ENCODE measurements at regions not wholly inside any gene's neighbourhood (a gene's known extent, or its start where the extent isn't known, plus 50 kb on each side); places are given as distances from the start of the nearest gene placed in this dataset.

DNA sequence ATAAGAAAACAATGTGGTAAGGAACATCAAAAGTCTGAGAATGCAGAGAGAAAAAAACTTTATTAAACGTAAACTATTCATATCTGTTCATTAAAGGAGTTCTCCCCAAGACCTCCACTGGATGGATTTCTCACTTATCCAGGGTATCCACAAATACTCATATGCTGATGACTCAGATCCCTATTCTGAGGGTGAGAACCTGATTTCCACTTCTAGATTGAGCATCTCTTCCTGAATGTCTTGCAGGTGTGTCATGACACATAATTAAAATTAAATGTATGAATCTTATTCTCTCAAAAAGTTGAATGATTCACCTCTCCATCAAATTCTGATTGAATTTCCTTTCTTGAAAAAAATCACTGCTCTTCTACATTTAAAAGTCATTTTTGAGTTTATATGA is 199.9 kb downstream of the MFSD1 start:
- Histone ChIP-seq H3K27me3 (no peaks in the 10 kb centered on the region), H3K4me3 (no peak overlapping the region), H3K36me3 (no peaks in the 10 kb centered on the region), H3K9me3 (no peaks in the 10 kb centered on the region), H3K4me1 (no peaks in the 10 kb centered on the region), H3K27ac (no peak overlapping the region)
- TF ChIP-seq, protein P1, sequence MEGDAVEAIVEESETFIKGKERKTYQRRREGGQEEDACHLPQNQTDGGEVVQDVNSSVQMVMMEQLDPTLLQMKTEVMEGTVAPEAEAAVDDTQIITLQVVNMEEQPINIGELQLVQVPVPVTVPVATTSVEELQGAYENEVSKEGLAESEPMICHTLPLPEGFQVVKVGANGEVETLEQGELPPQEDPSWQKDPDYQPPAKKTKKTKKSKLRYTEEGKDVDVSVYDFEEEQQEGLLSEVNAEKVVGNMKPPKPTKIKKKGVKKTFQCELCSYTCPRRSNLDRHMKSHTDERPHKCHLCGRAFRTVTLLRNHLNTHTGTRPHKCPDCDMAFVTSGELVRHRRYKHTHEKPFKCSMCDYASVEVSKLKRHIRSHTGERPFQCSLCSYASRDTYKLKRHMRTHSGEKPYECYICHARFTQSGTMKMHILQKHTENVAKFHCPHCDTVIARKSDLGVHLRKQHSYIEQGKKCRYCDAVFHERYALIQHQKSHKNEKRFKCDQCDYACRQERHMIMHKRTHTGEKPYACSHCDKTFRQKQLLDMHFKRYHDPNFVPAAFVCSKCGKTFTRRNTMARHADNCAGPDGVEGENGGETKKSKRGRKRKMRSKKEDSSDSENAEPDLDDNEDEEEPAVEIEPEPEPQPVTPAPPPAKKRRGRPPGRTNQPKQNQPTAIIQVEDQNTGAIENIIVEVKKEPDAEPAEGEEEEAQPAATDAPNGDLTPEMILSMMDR (IDR thresholded peaks at IDR 0.05), result no peak
- DNase-seq (no peak), ATAC-seq (no peak)
- intact Hi-C loops (cut with DNase I), result no loop called here
- 80 to 90% methylated on average over 1 of the region's 1 CpG for WGBS, 2 donors

DNA sequence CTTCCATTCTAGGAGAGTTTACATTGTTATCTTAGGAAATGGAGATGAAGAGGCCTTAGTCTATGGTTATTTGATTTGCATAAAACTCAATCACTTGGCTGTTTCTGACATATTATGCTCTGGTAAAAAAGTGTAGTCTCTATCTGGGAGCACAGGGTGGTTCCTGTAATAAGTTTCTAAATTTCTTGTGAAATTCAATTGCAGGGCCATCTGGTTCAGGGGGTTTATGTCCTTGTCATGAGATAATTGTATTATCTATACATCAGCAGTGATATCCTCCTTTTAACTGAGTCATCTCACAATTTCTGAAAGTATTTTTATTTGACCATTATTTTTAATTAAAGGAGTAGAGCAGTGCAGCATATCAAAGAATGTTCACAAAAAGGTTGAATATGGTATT is 203.3 kb downstream of the MFSD1 start:
- ATAC-seq, result no peak
- intact Hi-C loops (cut with DNase I), result no loop called here
- Histone ChIP-seq H3K4me1 (no peaks in the 10 kb centered on the region), H3K27ac (no peak overlapping the region), H3K4me3 (no peak overlapping the region), H3K27me3 (no peaks in the 10 kb centered on the region), H3K36me3 (no peaks in the 10 kb centered on the region), H3K9me3 (no peaks in the 10 kb centered on the region)
- TF ChIP-seq, protein P1 (IDR thresholded peaks at IDR 0.05), result no peak
- no peak for DNase-seq

DNA sequence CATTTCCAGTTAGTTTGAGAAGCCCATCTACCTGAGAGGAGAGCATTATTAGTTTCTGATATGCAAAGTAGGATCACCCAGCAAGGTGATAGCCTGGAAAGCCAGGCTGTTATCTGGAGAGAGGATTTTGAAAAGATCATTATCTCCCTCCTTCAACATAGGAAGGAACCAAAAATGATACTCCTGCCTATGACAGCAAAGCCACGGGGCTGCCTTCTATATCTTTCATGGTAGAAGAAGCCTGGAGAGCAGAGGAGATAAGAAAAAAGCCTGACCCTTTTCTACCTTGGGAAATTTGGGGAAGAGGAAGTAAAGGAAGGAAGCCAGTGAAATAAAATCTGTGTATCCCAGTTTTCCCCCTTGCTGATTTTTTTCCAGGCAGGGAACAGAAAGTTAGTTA is 205.5 kb downstream of the MFSD1 start:
- Histone ChIP-seq H3K36me3 (no peaks in the 10 kb centered on the region), H3K4me1 (no peaks in the 10 kb centered on the region), H3K27ac (no peak overlapping the region), H3K9me3 (no peaks in the 10 kb centered on the region), H3K4me3 (no peak overlapping the region), H3K27me3 (no peaks in the 10 kb centered on the region)
- intact Hi-C loops (cut with DNase I), result no loop called here
- DNase-seq (no peak), ATAC-seq (no peak)
- TF ChIP-seq, protein P1 (IDR thresholded peaks at IDR 0.05), result no peak
- WGBS, 2 donors, result 7 to 19% methylated on average over 1 of the region's 1 CpG

DNA sequence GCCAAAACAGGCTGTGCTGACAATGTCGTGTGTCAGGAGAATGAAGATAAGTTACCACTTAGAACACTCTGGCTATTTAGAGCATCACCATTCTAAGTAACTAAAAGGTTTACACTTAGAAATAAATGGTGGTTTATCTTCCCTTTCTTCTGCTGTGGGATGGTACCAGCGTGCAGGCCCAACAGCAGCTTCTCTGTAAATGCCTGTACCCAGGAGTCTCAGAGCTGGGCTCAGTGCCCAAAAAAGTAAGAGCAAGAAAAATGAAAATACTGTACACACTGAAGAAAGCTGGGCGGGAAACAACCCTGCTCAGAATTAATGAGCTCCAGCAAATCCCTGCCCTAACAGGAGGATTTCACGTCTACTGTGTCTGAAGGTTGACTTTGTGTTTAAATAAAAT is 206.5 kb downstream of the MFSD1 start:
- no peaks in the 10 kb centered on the region for H3K9me3 ChIP-seq
- H3K27ac ChIP-seq, result no peak overlapping the region
- DNase-seq (no peak), ATAC-seq (no peak)
- no peaks in the 10 kb centered on the region for H3K4me1 ChIP-seq
- H3K4me3 ChIP-seq, result no peak overlapping the region
- TF ChIP-seq, protein P1 (IDR thresholded peaks at IDR 0.05), result no peak
- 27 to 32% methylated on average over 4 of the region's 4 CpGs for WGBS, 2 donors
- no peaks in the 10 kb centered on the region for H3K36me3 ChIP-seq
- intact Hi-C loops (cut with DNase I), result no loop called here
- H3K27me3 ChIP-seq, result no peaks in the 10 kb centered on the region

DNA sequence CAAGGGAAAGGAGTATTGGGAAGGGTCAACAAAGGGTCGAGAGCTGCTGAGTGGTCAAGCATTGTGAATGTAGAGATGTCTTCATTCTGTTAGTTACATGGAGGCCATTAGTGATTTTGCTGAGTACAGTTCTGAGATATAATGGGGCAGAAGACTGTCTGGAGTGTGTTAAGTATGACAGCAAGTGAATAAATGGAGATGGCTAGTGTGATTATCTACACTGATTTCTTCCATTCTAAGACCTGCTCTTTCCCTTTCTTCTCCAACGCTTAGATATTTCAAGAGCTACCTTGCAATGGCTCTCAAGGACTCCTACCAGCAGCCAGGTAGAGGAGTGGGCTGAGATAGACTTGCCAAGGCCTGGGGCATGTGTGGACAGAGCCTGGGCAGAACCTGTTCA is 216.5 kb downstream of the MFSD1 start:
- DNase-seq, result no peak
- 61 to 65% methylated on average over 2 of the region's 2 CpGs for WGBS, 2 donors
- Histone ChIP-seq H3K27ac (no peak overlapping the region), H3K4me3 (no peak overlapping the region), H3K4me1 (no peaks in the 10 kb centered on the region), H3K27me3 (no peaks in the 10 kb centered on the region), H3K9me3 (peaks cover 0 to 37% (median 12%) of the 10 kb centered on the region in 11 donors), H3K36me3 (no peaks in the 10 kb centered on the region)
- intact Hi-C loops (cut with DNase I), result no loop called here
- no peak for ATAC-seq
- TF ChIP-seq, protein P1 (IDR thresholded peaks at IDR 0.05), result no peak
